GM21447 (cell line): ENCODE measurements at regions not wholly inside any gene's neighbourhood (a gene's known extent, or its start where the extent isn't known, plus 50 kb on each side); places are given as distances from the start of the nearest gene placed in this dataset.

ENCODE experiments used
- ATAC-seq: cut with Tn5 transposase; IDR thresholded peaks from one replicate; pipeline ENCODE4 v1.9.1; 2021; ENCODE audit not compliant: unreplicated experiment

GRCh38 chr17:68182011-68182306, 65.9 kb upstream of the AMZ2 start:
- peak; percentile 40 for ATAC-seq

DNA sequence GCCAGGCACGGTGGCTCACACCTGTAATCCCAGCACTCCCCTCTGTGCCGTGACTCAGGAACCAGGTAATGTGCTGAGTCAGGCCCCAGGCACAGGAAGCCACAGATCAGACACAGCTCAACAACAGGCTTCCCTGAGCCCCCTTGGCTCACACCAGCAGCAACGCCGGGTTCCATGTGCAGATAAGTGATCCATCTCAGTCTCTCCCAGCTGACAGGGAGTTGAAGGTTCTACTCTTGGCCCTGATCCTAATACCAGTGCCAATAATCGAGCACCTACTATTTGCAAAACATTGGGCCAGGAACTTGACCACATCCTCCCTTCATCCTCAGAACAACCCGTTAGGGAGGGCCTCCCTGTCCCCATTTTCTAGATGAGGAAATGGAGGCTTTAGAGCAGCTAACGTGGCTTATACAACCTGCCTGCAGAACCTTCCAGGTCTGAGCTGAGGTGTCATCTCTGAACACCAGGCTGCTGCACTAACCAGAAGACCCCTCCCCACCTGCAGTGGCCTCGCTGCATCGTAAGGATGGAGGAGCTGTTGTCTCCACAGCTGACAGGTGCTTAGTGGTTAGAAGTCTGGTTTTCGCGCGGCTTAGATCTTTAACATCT, 64.8 kb upstream of the AMZ2 start:
- peak; percentile 40 for ATAC-seq

DNA sequence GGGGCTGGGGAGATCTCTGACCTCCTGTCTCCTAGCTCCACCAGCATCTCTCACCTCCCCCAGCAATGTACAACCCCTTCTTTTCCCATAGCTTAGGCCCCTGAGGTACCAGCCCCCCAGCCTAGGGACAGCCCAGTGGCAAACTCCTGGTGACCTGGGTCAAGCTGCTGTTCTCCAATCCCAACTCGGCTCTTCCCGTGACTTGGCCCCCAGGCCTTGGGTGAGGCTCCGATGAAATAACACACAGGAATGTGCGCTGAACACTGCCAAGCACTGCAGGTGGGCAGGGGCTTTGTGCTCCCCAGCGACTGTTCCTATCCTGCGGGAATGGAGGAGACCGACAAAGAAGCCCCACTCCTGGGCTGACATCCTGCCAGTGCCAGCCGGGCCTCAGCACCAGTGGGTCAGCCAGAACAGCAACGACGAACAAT, 63.7 kb upstream of the AMZ2 start:
- ATAC-seq: no peak

GRCh38 chr17:68184816-68185436, 62.9 kb upstream of the AMZ2 start:
- peak; percentile 56 for ATAC-seq

- ATAC-seq: no peak
Observed at GRCh38 chr17:68185820-68186219, 62.0 kb upstream of the AMZ2 start.

GRCh38 chr17:68190495-68190894, 57.3 kb upstream of the AMZ2 start:
- no peak for ATAC-seq

GRCh38 chr17:68195667-68196393, 52.0 kb upstream of the AMZ2 start:
- ATAC-seq: no peak

- ATAC-seq: no peak
Observed at GRCh38 chr17:68196394-68197090, 51.3 kb upstream of the AMZ2 start.

DNA sequence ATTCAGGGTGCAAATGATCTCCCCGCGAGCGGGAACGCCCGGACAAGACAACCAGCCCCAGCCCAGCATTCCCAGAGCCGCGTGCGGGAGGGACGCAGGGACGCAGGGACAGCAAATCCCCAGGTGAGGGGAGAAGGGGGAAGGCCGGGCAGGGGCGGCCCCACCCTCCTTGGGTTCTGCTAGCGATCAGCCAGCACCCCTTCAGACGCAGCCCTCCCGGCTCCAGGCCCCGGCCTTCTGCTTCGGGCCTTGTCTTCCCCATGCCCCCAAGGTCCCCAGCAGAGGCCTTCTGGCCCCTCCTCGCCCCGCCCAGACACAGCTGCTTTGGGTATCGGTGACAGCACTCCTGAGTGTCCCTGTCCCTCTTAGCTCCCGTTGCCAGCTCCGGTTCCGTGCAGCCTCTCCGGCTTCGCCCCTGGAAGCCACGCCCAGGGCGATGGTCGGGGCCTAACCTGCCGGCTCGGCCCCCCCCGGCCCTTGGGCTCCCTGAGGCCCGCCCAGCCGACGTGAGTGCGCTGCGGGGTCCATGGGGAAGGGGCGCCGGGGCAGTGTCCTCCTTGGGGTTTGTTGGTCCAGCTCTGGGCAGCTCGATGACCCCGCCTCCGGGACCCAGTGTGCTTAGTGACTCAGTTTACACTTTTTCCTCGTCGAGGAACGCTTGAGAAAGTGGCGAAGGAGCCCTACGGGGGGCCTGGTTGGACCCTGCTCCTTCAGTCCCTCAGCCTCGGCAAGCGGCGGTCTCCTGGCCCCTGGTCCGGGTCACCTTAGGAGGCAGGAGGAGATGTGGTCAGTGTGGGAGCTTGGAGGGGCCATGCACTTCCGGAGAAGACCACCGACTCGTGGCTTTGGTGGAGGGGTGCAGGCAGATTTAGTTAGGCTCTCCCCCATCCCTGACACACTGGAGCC, 50.5 kb upstream of the AMZ2 start:
- ATAC-seq: no peak

GRCh38 chr17:68197997-68198930, 49.6 kb upstream of the AMZ2 start:
- ATAC-seq: no peak
